H1 (cell line): ENCODE measurements at regions not wholly inside any gene's neighbourhood (a gene's known extent, or its start where the extent isn't known, plus 50 kb on each side); places are given as distances from the start of the nearest gene placed in this dataset.

ENCODE experiments used
- CBX5 ChIP-seq: fragments of 300-800, 300-1000 bp; sonication (generic); IDR thresholded peaks from 2 replicates; pipeline ENCODE4 v1.7.1; 2016; ENCODE audit warnings: antibody characterized with exemption, low read length, low read depth
- HDAC2 ChIP-seq, 2 experiments: fragments of 300-600 bp in 1 of 2; sonication (generic) in 1 of 2; IDR thresholded peaks; 2 replicates each; pipeline ENCODE4 v1.6.1; 2011 to 2012; ENCODE audit warnings: low read depth in 2 of 2, low read length in 2 of 2, mild to moderate bottlenecking in 2 of 2, moderate library complexity in 2 of 2, borderline replicate concordance in 1 of 2, inconsistent platforms in 1 of 2
- SUZ12 ChIP-seq: fragments of 200-600 bp; sonication (generic); IDR thresholded peaks from 2 replicates; pipeline ENCODE4 v1.6.1; 2012; ENCODE audit warnings: mild to moderate bottlenecking, inconsistent platforms, low read length, moderate library complexity, mixed read lengths

DNA sequence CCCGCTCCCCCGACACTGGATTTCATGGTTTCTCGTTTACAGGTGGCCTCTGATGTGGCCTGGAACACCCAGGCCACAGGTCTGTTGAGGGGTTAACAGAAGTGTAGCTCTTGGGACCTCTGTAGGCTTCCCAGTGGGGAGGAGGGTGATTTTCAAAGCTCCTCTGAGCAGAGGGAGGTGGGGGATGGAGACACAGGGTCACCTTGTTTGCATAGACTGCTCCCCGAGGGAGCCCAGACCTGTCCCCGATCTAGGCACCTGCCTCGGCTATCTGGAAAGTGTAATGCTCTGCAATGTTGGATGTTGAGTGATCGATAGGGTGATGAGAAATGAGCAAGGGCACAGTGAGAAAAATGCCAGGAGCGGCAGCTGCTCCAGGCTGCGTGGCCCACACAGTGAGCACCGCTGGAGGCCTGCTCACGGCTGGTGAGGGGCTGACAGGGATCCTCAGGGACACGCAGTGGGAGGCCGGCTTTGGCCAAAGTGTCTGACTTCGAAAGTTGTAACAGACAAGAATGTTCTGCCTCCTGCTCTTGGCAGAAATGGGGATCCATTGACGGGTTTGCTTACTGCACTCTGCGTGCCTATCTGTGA is 594.1 kb downstream of the BRD1 start (continued):
- TF ChIP-seq SUZ12 (no peak), CBX5 (no peak), HDAC2 (IDR thresholded peaks at IDR 0.05; ENCODE audit: borderline replicate concordance in 1 of 2, low read depth in 2 of 2, low read length in 2 of 2) (no peak)
- TF ChIP-seq, all 59 proteins: peak for 0
